ENCODE measurements at regions not wholly inside any gene's neighbourhood (a gene's known extent, or its start where the extent isn't known, plus 50 kb on each side); places are given as distances from the start of the nearest gene placed in this dataset.

DNA sequence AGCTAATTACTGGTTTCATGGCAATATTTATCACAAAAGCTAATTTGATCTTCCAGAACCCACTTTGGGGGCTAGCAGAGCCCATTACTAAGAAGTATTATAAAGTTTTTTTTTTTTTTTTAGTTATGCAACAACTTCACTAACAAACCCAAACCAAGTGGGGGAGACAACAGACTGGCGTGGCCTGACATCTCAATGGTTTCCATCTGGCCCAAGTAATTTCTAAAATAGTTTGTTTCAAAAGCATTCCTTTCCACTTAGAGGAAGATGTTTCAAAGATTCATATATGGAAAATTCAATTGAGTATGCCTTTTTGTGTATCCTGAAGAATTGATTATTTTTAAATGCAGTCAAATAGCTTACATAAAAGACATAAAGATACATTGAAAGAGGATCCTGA, 367.1 kb downstream of the HRH4 start:
- no peak for DNase-seq (ENCODE audit: low spot score)

- DNase-seq (ENCODE audit: low spot score) = no peak
Observed at GRCh38 chr18:24831081-24831480, 370.6 kb downstream of the HRH4 start.

- no peak for DNase-seq (ENCODE audit: low spot score)
Observed at GRCh38 chr18:24831871-24832665, 371.6 kb downstream of the HRH4 start.

DNA sequence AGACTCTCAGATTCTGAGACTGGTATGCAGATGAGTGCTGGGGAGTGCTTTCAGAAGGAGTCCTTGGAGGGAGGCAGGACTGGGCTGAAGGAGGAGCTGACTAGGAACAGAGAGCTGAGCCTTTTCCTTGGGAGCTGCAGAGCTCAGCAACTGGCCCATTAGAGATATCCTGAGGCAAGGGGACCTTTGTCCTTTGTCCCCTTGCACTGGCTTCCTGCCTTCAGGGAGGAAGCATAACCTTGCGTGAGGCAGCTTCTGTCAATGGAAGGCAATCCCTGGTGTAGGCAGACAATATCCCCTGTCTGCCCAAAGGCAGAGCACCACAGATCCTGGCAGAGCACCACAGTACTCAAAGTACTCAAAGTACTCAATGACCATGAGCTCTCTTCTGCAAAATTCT, 375.3 kb downstream of the HRH4 start:
- DNase-seq (ENCODE audit: low spot score) = no peak

- no peak for DNase-seq (ENCODE audit: low spot score)
Observed at GRCh38 chr18:24837066-24837465, 376.6 kb downstream of the HRH4 start.

DNA sequence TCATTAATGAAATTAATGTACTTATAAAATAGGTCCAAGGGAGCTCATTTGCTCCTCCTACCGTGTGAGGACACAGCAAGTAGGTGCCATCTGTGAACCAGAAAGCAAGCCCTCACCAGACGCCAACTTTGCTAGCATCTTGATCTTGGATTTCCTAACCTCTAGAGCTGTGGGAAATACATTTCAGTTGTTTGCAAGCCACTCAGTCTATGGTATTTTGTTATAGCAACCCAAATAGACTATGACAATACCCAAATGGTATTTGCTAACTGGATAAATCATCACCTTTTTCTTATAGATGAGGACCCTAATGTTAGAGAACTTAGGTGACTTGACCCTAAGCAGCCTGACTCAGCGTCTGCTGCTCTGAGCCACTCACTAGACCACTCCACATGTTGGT, 379.6 kb downstream of the HRH4 start:
- no peak for DNase-seq (ENCODE audit: low spot score)

DNA sequence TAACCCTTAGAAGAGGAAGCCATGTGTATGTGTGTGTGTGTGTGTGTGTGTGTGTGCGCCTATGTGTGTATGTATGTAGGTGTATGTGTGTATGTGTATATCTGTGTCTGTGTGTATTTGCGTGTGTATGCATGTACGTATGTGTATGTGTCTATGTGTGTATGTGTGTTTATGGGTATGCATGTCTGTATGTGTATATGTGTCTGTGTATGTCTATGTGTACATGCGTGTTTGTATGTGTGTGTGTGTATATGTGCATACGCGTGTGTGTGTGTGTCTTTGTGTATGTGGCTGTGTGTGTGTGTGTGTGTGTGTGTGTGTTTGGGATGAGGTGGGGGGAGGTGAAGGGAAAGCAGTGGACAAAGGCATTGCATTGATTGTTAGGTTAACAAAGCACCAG, 380.2 kb downstream of the HRH4 start:
- DNase-seq (ENCODE audit: low spot score) = no peak

DNA sequence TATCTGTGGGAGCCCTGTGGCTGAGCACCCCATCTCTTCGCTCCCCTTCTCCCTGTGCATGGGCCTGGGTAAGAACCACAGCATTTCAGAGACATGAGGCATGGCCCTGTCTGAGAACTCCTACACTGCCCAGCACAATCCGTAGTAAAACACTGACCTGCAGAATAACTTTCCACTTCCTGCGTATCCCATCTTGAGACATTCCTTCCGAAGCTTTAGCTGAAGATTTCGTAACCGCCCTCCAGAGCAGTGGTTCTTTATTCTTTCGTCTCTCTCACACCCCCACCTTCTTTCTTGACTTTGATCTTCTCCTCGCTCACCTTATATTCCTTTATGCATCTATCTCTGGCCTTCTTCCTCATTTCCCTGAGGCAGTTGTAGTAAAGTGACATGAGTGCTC, 381.1 kb downstream of the HRH4 start:
- DNase-seq (ENCODE audit: low spot score) = no peak

DNA sequence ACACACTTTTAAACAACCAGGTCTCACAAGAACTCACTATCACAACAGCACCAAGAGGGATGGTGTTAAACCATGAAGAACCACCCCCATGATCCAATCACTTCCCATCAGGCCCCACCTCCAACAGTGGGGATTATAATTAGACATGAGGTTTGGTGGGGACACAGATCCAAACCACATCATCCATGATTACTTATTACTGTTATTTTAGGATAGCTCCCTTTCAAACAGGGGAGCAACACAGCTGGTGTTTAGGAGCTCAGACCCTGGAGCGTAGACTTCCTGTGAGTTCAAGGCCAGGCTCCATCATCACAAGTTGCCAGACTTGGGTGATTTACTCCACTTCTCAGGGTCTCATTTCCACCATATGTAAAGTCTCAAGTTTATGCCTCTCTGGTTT, 382.7 kb downstream of the HRH4 start:
- DNase-seq (ENCODE audit: low spot score) = no peak

- DNase-seq (ENCODE audit: low spot score) = no peak
Observed at GRCh38 chr18:24846138-24846537, 385.7 kb downstream of the HRH4 start.

GRCh38 chr18:24850532-24850931, 390.1 kb downstream of the HRH4 start:
- no peak for DNase-seq (ENCODE audit: low spot score)

DNA sequence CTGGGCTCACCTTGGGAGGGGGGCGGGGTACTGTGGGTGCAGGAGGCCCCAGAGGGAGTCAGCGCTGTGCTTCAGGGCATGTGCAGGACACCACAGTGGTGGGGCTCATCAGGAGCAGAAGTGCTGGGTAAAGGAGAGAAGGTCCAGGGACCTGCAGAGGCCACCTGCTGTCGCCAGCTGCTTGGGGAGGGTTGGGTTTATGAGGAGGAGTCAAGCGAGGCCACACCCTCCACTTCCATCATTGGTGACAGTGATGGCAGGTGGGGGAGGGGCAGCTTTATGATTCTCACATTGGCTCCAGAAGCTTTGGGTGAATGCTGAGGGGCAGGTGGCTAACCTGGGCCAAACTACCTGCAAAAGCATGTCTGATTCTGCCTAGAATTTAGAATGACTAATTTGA, 392.6 kb downstream of the HRH4 start:
- DNase-seq (ENCODE audit: low spot score) = no peak

DNA sequence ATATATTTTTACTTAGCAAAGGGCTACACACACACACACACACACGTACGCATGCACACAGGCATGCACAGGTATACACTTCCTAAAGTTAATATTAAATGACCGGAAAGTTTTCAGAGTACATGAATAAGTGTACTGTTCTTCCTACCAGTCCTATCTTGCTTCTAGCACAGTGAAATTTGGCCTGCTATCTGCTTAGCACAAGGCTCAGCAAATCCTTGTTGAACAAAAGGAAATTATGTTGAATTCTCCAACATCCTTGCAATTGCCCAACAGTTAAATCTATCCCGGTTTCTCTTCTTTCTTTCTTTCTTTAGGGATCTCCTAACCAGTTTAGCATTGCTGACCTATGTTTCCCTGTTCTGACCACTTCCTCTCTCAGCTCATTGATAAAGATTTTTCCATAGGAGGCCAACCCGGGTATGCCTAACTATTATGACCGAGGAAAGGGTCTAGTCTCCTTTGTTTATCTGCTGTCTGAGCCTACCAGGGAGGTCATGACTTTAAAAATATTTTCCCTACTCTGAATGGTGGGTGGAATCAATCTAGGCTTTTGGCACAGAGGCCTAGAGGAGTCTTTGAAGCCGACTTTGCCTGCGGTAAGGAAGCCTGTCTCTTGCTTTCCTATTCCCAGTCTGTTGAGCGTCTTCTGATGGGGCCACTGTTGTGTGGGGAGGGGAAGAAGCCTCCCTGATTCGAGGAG, 400.7 kb downstream of the HRH4 start:
- no peak for DNase-seq (ENCODE audit: low spot score)

- DNase-seq (ENCODE audit: low spot score) = no peak
Observed at GRCh38 chr18:24862201-24862816, 401.9 kb downstream of the HRH4 start.

DNA sequence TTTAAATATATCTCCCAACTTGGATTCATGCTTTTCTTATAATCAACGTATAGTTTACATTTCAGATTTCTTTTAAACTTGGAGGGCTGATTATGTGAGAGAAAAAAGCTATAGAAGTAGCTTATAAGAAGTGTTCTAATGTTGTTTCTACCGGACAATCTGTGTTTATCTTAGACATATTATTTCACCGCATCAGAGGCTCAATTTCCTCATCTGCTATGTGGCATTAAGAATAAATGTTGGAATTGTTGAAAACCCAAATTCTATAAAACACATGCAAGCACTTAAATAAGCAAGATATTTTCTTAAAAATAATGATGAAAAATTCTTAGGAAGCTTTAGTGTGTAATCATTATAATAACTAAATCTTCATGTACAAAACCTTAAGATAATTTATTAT, 407.9 kb downstream of the HRH4 start:
- DNase-seq (ENCODE audit: low spot score) = no peak

GRCh38 chr18:24868760-24869237, 408.4 kb downstream of the HRH4 start:
- no peak for DNase-seq (ENCODE audit: low spot score)

DNA sequence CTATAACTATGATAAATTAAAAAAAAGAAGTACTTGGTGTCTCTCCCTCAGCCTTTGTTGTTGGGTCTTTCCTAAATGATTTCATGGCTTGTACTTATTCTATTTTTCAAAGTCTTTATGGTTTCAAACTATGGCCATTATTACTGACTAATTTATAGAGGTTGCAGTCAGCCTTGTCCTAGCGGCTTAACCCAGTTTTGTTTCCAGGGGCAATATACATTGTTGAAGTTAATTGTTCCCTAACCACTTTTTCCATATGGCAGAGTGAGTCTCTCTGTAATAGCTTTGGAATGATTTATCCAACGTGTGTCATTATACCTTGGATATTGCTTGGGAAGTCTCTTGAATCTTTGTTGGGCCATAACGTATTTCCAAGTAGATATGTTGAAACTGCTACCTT, 408.8 kb downstream of the HRH4 start:
- DNase-seq (ENCODE audit: low spot score) = no peak

GRCh38 chr18:24875286-24875685, 414.8 kb downstream of the HRH4 start:
- no peak for DNase-seq (ENCODE audit: low spot score)

- DNase-seq (ENCODE audit: low spot score) = no peak
Observed at GRCh38 chr18:24875777-24876176, 415.3 kb downstream of the HRH4 start.

DNA sequence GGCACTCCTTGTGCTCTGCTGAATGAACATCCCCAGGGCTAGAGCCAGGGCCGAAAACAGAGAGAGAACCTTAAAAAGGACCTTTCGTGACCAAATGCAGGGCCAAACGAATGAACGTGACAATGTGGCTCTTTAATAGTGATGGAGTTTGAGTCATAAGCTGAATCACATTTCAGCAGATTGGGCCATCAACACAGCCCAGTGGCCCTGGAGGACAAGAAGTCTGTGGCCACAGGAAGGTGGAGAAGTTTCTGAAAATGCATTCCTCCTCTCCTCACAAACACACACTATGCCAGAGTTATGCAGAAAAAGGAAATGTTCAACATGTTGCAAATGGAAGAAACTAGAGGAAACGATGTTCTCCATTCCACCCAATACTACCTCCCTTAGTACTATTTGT, 415.8 kb downstream of the HRH4 start:
- no peak for DNase-seq (ENCODE audit: low spot score)

DNA sequence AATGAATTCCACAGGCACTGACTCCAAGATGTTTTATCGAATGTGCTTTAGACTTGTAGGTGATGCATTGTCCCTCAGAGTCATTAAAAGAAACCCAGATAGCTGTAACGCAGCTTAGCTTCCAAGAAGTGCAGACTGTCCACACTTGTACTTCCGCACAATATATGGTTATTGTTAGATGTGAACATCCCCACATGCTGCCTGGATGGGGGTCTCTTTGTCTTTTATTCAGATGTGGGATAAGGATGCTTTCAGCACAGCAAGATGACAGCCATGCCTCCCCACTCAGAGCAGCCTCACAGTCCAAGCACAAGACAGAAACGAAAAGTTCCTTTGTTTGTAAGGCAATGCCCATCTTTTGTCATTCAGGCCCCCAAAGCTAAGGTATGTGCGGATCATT, 416.6 kb downstream of the HRH4 start:
- no peak for DNase-seq (ENCODE audit: low spot score)

- DNase-seq (ENCODE audit: low spot score) = no peak
Observed at GRCh38 chr18:24877546-24877945, 417.1 kb downstream of the HRH4 start.

DNA sequence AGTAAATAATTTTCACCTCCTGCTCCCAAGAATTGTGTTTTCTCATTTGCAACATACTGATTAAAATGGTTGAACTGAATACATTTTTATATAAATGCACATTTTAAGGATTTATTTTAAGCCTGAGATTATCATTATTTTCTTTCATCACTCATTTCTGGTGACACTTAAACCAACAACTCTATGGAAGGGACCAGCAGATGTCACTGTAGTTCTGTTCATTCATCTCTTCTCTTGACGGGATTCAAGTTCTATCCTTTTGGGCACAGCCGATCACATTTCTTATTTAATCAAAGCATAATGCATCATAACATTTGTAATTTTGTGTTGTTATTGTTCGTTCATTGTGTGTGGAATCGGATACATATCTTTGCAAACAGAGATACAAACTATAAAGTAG, 417.9 kb downstream of the HRH4 start:
- no peak for DNase-seq (ENCODE audit: low spot score)
